ENCODE measurements at regions not wholly inside any gene's neighbourhood (a gene's known extent, or its start where the extent isn't known, plus 50 kb on each side); places are given as distances from the start of the nearest gene placed in this dataset.

DNA sequence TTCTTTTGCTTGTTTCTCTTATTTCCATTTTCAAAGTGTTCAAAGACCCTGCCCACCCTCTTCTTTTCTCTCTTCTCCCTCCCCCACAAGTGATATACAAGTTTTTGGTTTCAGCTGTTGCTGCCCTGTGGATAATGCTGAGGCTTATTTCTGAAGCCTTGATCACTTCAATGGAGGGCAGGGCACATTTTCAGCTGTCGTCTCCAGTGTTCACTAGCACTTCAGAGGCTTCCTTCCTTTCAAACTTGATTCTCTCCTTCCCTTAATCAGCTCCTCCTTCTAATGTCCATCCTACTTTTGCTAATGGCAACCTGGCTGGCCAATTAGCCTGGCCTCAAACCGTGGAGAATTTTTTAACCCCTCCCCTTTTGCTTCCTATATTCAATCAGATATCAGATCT is 435.7 kb upstream of the RUNX1 start:
- Mint-ChIP-seq H3K36me3 (ENCODE audit: low read depth) (no peaks in the 10 kb centered on the region), H3K4me1 (no peaks in the 10 kb centered on the region), H3K9me3 (peaks cover 3% of the 10 kb centered on the region), H3K27me3 (peaks cover 19% of the 10 kb centered on the region), H3K27ac (no peak overlapping the region), H3K4me3 (no peak overlapping the region)
- no peak for DNase-seq
- intact Hi-C loops (cut with micrococcal nuclease), result no loop called here
- CTCF ChIA-PET, result no interaction called here
- TF ChIP-seq, protein P1, sequence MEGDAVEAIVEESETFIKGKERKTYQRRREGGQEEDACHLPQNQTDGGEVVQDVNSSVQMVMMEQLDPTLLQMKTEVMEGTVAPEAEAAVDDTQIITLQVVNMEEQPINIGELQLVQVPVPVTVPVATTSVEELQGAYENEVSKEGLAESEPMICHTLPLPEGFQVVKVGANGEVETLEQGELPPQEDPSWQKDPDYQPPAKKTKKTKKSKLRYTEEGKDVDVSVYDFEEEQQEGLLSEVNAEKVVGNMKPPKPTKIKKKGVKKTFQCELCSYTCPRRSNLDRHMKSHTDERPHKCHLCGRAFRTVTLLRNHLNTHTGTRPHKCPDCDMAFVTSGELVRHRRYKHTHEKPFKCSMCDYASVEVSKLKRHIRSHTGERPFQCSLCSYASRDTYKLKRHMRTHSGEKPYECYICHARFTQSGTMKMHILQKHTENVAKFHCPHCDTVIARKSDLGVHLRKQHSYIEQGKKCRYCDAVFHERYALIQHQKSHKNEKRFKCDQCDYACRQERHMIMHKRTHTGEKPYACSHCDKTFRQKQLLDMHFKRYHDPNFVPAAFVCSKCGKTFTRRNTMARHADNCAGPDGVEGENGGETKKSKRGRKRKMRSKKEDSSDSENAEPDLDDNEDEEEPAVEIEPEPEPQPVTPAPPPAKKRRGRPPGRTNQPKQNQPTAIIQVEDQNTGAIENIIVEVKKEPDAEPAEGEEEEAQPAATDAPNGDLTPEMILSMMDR (IDR thresholded peaks at IDR 0.05), result no peak
- no peak for ATAC-seq (ENCODE audit: low read depth)
- POLR2A ChIA-PET, result no interaction called here

DNA sequence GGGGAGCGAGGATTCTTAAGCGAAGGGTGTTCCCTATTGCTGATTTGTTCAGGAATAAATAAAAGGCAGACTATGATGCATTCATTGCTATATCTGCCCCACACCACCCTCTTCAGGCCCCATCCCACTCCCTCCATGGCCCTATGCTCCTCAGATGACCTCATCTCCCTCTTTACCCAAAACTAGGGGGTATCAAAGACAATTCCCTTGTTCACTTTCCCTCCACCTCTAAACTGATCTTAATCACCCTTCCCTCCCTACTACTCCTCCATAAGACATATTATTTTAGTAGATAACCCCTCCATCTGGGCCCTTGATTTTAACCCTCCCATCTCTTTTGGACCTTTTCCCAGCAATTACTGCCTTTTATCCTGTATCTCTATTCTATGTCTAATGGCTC is 434.9 kb upstream of the RUNX1 start:
- intact Hi-C loops (cut with micrococcal nuclease), result no loop called here
- POLR2A ChIA-PET, result no interaction called here
- DNase-seq (no peak), ATAC-seq (ENCODE audit: low read depth) (no peak)
- no peaks in the 10 kb centered on the region for H3K4me1 Mint-ChIP-seq
- TF ChIP-seq, protein P1 (IDR thresholded peaks at IDR 0.05), result no peak
- H3K27me3 Mint-ChIP-seq, result peaks cover 19% of the 10 kb centered on the region
- CTCF ChIA-PET, result no interaction called here
- no peak overlapping the region for H3K27ac Mint-ChIP-seq
- H3K36me3 Mint-ChIP-seq (ENCODE audit: low read depth), result no peaks in the 10 kb centered on the region
- peaks cover 10% of the 10 kb centered on the region for H3K9me3 Mint-ChIP-seq
- H3K4me3 Mint-ChIP-seq, result no peak overlapping the region

DNA sequence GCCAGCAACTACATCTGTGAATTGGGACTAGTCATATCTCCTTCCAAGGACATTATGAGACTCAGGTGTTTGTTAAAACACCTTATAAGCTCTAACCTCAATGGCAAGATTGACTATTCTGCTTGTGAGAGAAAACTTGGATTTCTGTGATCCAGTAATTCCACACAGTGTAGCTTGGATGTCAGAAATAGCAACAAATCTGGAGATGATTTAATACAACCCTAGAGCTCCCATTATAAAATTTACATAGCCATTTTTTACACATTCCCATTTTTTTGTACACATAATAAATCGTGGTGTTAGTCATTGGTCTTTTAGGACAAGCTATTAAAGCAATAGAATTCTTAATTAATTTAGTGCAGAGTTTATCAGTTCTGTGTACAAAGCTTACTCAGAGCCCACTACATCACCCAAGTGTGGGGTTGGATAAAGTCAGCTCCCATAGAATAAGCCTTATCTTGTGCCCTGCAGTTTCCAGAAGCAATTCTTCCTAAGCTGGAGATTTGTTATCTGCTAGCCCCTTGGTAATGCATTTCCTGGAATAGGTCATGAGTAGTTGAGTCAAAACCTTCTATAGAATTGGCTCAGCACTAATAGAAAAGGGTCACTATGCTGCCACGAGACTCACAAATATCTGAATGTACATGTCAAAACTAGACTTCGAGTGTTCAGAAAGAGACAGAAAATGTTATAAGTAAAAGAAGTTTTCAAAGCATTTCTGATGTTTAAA is 434.0 kb upstream of the RUNX1 start:
- Mint-ChIP-seq H3K27ac (no peak overlapping the region), H3K27me3 (peaks cover 16% of the 10 kb centered on the region), H3K9me3 (peaks cover 12% of the 10 kb centered on the region), H3K4me1 (no peaks in the 10 kb centered on the region), H3K4me3 (no peak overlapping the region), H3K36me3 (ENCODE audit: low read depth) (no peaks in the 10 kb centered on the region)
- intact Hi-C loops (cut with micrococcal nuclease), result no loop called here
- TF ChIP-seq, protein P1 (IDR thresholded peaks at IDR 0.05), result no peak
- DNase-seq, result no peak
- POLR2A ChIA-PET, result no interaction called here
- CTCF ChIA-PET, result no interaction called here
- no peak for ATAC-seq (ENCODE audit: low read depth)

DNA sequence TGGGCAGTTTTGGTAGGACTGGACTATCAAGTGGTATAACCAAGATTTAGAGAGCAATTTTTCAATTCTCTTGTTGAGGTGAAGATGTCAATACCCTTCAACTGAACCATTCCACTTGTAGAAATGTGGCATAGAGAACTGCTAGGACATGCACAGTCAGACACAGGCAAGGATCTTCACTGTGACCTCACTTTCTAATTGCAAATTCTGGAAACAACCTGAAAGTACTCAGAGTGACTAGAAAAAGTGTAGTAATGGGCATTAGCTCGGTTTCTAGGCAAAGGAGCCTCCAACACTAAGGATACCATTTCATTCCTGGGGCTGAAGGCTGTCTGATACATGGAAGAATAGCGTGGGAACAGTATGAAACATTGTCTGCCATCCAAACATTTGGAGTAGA is 433.0 kb upstream of the RUNX1 start:
- ChIA-PET POLR2A (no interaction called here), CTCF (no interaction called here)
- Mint-ChIP-seq H3K27ac (no peak overlapping the region), H3K27me3 (peaks cover 16% of the 10 kb centered on the region), H3K4me1 (no peaks in the 10 kb centered on the region), H3K9me3 (peaks cover 12% of the 10 kb centered on the region), H3K36me3 (ENCODE audit: low read depth) (no peaks in the 10 kb centered on the region), H3K4me3 (no peak overlapping the region)
- DNase-seq (no peak), ATAC-seq (ENCODE audit: low read depth) (no peak)
- intact Hi-C loops (cut with micrococcal nuclease), result no loop called here
- TF ChIP-seq, protein P1 (IDR thresholded peaks at IDR 0.05), result no peak

DNA sequence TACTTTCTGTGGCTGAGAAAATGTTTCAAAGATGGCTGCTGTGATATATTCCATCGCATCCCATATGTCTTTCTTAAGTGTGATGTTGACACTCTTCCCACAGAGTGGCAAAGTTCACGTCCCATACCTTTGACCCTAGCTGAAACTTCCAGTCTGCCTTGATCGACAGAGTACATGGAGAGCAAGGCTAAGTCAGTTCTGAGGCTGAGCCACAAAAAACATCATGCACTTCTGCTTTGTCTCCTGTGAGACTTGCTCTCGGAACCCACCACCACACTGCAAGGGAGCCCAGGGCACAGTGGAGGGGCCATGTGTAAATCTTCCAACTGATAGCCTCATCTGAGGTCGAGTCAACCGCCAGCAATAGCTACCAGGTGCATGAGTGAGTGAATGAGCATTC is 431.9 kb upstream of the RUNX1 start:
- no peak overlapping the region for H3K27ac Mint-ChIP-seq

More for the DNA sequence above, 431.9 kb upstream of the RUNX1 start:
- peaks cover 12% of the 10 kb centered on the region for H3K9me3 Mint-ChIP-seq
- ChIA-PET POLR2A (no interaction called here), CTCF (no interaction called here)
- DNase-seq (no peak), ATAC-seq (ENCODE audit: low read depth) (no peak)
- intact Hi-C loops (cut with micrococcal nuclease), result no loop called here
- H3K4me3 Mint-ChIP-seq, result no peak overlapping the region
- H3K27me3 Mint-ChIP-seq, result peaks cover 20% of the 10 kb centered on the region
- TF ChIP-seq, protein P1 (IDR thresholded peaks at IDR 0.05), result no peak
- H3K36me3 Mint-ChIP-seq (ENCODE audit: low read depth), result no peaks in the 10 kb centered on the region
- H3K4me1 Mint-ChIP-seq, result no peaks in the 10 kb centered on the region

All from activated B cell treated with CpG ODN at 0.5 μM for 24 hours (primary cell).